HFF-Myc (cell line): ENCODE measurements at regions not wholly inside any gene's neighbourhood (a gene's known extent, or its start where the extent isn't known, plus 50 kb on each side); places are given as distances from the start of the nearest gene placed in this dataset.

Source experiments
- DNase-seq: peaks from one replicate; pipeline ENCODE4 v3.0.0-alpha.2; 2011; ENCODE audit warnings: low read depth; ENCODE audit errors: extremely low read depth
- H3K4me3 ChIP-seq: replicated peaks from 2 replicates; pipeline ENCODE4 v1.5.1; 2011; ENCODE audit warnings: low read depth, mild to moderate bottlenecking, control low read depth, low read length
- TF ChIP-seq, protein P1 (sequence below): IDR thresholded peaks from 2 replicates; pipeline ENCODE4 v1.5.1; 2012; ENCODE audit warnings: mild to moderate bottlenecking, low read depth, low read length, control low read depth; ENCODE audit errors: missing control alignments

DNA sequence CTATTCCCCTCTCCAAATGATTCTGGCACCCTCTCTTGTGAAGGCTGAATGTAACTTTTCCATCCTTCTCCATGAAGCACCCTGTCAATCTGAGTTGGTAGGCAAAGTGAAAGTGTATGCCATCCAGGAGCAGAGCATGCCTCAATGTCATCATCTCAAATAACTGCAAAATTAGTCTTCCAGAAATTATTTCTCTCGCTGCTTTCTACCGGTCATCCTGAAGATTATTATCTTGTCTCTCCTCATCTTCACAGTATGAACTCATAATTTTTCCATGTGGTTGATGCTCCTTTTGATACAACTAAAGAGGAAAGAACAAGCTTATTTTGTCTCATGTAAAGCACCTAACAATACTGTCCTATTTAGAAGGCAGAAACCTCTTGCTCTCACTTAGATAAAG lies 285.5 kb upstream of the PCDH7 start:
- TF ChIP-seq, protein P1, sequence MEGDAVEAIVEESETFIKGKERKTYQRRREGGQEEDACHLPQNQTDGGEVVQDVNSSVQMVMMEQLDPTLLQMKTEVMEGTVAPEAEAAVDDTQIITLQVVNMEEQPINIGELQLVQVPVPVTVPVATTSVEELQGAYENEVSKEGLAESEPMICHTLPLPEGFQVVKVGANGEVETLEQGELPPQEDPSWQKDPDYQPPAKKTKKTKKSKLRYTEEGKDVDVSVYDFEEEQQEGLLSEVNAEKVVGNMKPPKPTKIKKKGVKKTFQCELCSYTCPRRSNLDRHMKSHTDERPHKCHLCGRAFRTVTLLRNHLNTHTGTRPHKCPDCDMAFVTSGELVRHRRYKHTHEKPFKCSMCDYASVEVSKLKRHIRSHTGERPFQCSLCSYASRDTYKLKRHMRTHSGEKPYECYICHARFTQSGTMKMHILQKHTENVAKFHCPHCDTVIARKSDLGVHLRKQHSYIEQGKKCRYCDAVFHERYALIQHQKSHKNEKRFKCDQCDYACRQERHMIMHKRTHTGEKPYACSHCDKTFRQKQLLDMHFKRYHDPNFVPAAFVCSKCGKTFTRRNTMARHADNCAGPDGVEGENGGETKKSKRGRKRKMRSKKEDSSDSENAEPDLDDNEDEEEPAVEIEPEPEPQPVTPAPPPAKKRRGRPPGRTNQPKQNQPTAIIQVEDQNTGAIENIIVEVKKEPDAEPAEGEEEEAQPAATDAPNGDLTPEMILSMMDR: no peak
- DNase-seq: no peak
- no peak overlapping the region for H3K4me3 ChIP-seq

DNA sequence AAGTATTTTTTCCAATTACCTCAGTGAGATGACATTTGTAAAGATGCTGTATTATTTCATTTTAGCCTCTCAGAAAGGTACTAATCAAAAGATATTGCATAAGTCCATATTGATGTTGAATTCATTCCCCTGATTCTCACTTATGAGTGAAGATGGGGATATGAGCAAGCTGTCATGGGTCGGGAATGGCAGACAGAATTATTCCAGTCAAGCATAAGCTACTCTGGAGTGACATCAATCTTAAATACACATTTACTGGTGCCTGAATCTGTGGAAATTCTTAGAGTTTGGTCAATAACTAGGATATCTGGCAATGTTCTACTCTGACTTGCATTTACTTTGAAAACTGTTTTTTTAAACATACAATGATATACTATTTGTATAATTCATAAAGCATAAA lies 283.8 kb upstream of the PCDH7 start:
- no peak overlapping the region for H3K4me3 ChIP-seq
- TF ChIP-seq, protein P1: no peak
- DNase-seq: no peak

DNA sequence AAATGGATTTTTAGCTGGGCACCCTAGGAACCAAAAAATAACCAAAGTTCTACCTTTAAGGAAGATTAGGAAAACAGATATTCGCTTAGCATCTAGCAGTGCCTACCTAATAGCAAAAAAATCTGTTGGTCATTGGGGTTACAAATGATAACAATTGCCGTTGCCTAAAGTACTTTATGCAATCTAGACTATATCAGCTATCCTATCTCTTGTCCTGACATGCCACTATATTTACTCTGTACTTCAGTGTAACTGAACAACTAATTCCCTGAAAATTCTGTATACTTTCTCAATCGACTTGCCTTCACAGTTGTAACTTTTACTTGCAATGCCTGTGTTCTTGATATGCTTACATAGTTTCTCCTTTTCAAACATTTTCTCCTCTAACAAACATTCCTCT lies 282.9 kb upstream of the PCDH7 start:
- TF ChIP-seq, protein P1: no peak
- no peak overlapping the region for H3K4me3 ChIP-seq
- DNase-seq: no peak

DNA sequence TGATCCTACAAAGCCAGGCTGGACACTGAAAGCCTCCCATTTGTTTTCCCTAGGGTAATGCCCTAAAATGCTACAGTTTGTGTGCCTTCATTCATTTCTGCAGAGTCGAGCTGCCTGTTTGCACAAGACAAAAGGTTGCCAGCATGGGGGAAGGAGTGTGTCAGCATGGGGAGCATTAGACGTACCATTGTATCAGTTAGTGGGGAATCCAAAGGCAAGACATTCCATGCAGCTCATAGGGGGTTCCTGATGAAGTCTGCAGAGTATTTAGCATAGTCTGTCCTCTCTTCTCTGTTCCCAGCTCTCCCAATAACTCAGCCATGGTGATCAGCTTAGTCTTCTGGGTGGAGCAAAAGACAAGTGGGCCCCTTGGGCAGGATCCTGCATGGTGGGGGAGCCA lies 276.9 kb upstream of the PCDH7 start:
- no peak for DNase-seq
- no peak overlapping the region for H3K4me3 ChIP-seq
- TF ChIP-seq, protein P1: no peak

DNA sequence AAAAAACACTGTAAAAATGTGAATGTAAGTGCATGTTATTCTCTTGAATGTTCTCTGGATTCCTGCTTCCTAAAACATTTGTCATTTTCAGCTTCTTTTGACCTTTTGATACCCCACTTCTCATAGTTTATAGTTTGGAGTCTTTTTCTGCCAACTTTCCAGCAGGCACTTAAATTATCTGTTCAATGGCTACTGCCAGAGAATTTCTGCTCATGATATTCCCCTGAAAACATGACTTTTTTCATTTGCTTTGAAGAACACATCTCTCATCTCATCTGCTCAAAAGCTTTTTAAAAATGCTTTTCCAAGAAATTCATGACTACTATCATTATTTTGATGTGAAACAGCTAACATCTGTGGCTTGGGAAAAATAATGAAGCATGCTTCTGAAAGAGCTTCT lies 269.7 kb upstream of the PCDH7 start:
- no peak for DNase-seq
- TF ChIP-seq, protein P1: no peak
- H3K4me3 ChIP-seq: no peak overlapping the region

DNA sequence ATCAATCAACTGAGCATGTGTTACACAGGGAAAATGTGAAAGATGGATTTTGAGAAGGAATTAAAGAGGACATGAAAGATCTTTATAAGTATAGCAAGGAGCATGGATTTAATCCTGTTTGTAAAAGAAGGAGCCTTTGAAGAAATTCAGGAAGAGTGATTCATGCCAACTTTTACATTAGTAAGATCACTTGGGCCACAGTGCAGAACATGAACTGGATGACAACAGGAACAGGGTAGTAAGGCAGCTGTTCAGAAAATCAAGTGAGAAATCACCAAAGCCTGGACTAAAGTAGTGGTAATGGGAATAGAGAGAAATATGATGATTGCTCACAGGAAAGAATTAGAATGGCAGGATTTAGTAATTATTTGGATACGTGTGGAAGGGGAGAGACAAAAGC lies 265.7 kb upstream of the PCDH7 start:
- TF ChIP-seq, protein P1: no peak
- no peak overlapping the region for H3K4me3 ChIP-seq
- DNase-seq: no peak

DNA sequence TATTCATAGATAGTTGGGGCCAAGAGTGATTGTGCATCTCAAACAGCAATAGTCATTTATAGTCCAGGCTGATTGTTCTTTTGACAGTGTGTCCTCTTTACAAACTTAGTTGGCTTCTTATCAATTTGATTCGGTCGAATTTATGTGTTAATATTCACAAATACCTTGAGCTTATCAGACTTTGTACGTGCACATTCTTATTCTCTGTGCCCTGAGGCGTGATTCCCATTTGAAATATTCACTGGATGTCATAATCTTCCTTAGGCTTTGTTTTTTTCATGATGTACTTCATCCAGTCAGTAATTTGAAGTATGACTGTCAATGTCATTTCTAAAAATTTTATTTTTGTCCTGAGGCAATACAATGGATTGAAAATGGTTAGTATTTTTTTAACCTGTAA lies 263.5 kb upstream of the PCDH7 start:
- DNase-seq: no peak
- TF ChIP-seq, protein P1: no peak
- H3K4me3 ChIP-seq: no peak overlapping the region
